GM21515 (cell line): ENCODE measurements at regions not wholly inside any gene's neighbourhood (a gene's known extent, or its start where the extent isn't known, plus 50 kb on each side); places are given as distances from the start of the nearest gene placed in this dataset.

ENCODE experiments used
- ATAC-seq: cut with Tn5 transposase; IDR thresholded peaks from one replicate; pipeline ENCODE4 v1.9.1; 2021; ENCODE audit not compliant: unreplicated experiment

GRCh38 chr13:29908416-29909080 lies 58.1 kb upstream of the UBL3 start:
- no peak for ATAC-seq

DNA sequence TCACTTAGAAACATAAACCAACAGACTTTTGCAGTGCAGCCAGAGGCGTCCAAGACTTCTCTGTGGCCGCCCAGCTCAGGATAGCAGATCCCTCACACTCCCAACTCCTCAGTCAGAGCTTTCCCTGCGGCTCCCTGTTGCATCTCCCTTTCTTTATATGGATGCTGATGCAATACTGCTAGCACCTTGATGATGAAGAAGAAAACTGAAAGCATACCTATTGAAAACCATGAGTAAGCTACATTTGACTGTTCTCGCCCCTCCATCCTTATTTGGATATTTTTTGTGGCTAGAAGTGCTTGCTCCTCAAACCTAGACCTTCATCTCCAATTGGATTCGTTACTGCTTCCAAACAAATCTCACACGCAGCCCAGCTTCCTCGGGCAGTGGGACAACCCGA lies 57.3 kb upstream of the UBL3 start:
- no peak for ATAC-seq

- no peak for ATAC-seq
These were observed 56.1 kb upstream of the UBL3 start for GRCh38 chr13:29906432-29907011.

GRCh38 chr13:29905845-29906244 lies 55.4 kb upstream of the UBL3 start:
- ATAC-seq, result no peak

GRCh38 chr13:29903996-29904395 lies 53.6 kb upstream of the UBL3 start:
- no peak for ATAC-seq

GRCh38 chr13:29903543-29903942 lies 53.1 kb upstream of the UBL3 start:
- ATAC-seq, result no peak

GRCh38 chr13:29902632-29903305 lies 52.4 kb upstream of the UBL3 start:
- no peak for ATAC-seq

DNA sequence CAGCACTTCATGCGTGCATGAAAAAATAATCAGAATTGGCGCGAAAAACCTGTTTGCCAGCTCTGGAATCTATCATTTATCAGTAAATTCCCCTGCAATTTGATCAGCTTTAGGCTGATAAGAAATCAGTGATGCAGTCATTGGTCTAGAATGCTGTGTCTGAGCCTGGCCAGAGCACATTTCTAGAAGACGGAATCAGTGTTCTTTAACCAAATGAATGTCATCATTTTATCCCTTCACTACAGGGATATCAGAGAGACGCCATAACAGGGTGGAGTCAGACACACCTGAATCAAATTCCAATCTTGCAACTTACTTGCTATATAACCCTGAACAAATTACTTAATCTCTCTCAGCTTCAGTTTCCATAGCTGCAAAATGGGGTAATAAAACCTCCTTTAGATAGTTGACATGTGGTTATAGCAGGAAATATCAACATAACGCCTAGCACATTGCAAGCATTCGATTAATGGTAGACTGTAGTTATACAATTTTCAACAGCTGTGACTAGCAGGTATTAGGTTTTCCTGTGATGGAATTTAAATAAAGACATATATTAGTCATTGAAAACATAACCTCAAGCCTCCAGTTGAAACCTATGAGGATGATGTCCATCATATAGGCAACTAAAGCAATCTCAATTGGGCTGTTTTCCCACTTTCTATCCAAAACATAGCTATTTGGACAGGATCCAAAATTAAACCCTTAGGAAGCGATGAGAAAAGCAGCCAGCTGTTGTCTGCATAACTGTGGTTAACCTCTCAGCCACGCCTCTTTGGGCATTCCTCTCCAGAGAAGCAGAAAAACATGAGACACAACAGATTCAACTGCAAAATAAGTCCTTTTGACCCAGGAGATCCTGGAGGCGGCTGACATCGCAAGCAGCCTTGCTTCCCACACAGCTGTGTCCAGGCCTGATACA lies 51.6 kb upstream of the UBL3 start:
- ATAC-seq, result no peak
